ENCODE measurements at regions not wholly inside any gene's neighbourhood (a gene's known extent, or its start where the extent isn't known, plus 50 kb on each side); places are given as distances from the start of the nearest gene placed in this dataset.

- H3K79me2 ChIP-seq (ENCODE audit: control insufficient read depth in 1 of 2, insufficient read depth in 2 of 2, low read length in 2 of 2), result no peaks in the 10 kb centered on the region
- H3K4ac ChIP-seq (replicated peaks; ENCODE audit: insufficient read length, low read depth, low read length), result no peak overlapping the region
- no peak overlapping the region for H3K23ac ChIP-seq (ENCODE audit: insufficient read length)
- no peak overlapping the region for H2BK5ac ChIP-seq (ENCODE audit: low read depth, low read length)
- no peaks in the 10 kb centered on the region for H3K36me3 ChIP-seq (ENCODE audit: control insufficient read depth in 2 of 4, insufficient read depth in 4 of 4, low read length in 3 of 4)
- no peak overlapping the region for H3K56ac ChIP-seq (replicated peaks; ENCODE audit: insufficient read length, low read depth, low read length)
- H3K4me2 ChIP-seq (ENCODE audit: insufficient read depth in 1 of 2, low read depth in 2 of 2, low read length in 2 of 2), result no peak overlapping the region
- no peak overlapping the region for H3K27ac ChIP-seq (ENCODE audit: low read depth, low read length)
- 89% methylated on average over 5 of the region's 5 CpGs; no CpG with 5 or more reads in 1 of the 2 experiments for WGBS, 2 experiments (ENCODE audit: extremely low coverage in 1 of 2, insufficient coverage in 1 of 2, insufficient read length in 1 of 2, insufficient replicate concordance in 2 of 2, low coverage in 1 of 2, low lambda C conversion rate in 2 of 2, missing lambda C conversion rate in 1 of 2)
- H2BK15ac ChIP-seq (ENCODE audit: low read length), result no peak overlapping the region
- no peak for DNase-seq (ENCODE audit: low read depth in 1 of 2, low spot score in 2 of 2)
- CTCF ChIA-PET (ENCODE audit: partially characterized antibody), result no interaction called here
- H3K23me2 ChIP-seq (ENCODE audit: low read depth, low read length), result no peaks in the 10 kb centered on the region
- H3K4me3 ChIP-seq (ENCODE audit: extremely low read depth in 1 of 4, insufficient read depth in 2 of 4, low read depth in 3 of 4, low read length in 4 of 4), result no peak overlapping the region
- no peak overlapping the region for H4K5ac ChIP-seq (ENCODE audit: insufficient read length, low read depth, low read length)
- no peak overlapping the region for H3K9ac ChIP-seq (replicated peaks in 1 of 4; ENCODE audit: extremely low read depth in 1 of 4, low read depth in 3 of 4, low read length in 3 of 4)
- H4K8ac ChIP-seq (ENCODE audit: extremely low read depth, insufficient read depth, low read length), result no peak overlapping the region
- H2AK5ac ChIP-seq (ENCODE audit: low read depth, low read length), result no peak overlapping the region
- POLR2A ChIA-PET (ENCODE audit: partially characterized antibody), result no interaction called here
- no peaks in the 10 kb centered on the region for H3K79me1 ChIP-seq (ENCODE audit: low read depth, low read length)
- H3K14ac ChIP-seq (ENCODE audit: insufficient read length), result no peak overlapping the region
- H2BK120ac ChIP-seq (replicated peaks; ENCODE audit: low read depth, low read length), result no peak overlapping the region
- no peaks in the 10 kb centered on the region for H3K4me1 ChIP-seq (replicated peaks in 1 of 4; ENCODE audit: control insufficient read depth in 3 of 4, insufficient read depth in 4 of 4, low read length in 3 of 4)
- H2AFZ ChIP-seq (ENCODE audit: low read length), result no peak overlapping the region
- no peaks in the 10 kb centered on the region for H3K27me3 ChIP-seq (replicated peaks in 1 of 4; ENCODE audit: control insufficient read depth in 3 of 4, extremely low read depth in 1 of 4, insufficient read depth in 3 of 4, low read length in 3 of 4)
- H3K18ac ChIP-seq (ENCODE audit: extremely low read depth, low read length), result no peak overlapping the region
- H2BK20ac ChIP-seq (ENCODE audit: low read length), result no peak overlapping the region
- no peaks in the 10 kb centered on the region for H4K20me1 ChIP-seq (replicated peaks in 1 of 2; ENCODE audit: control insufficient read depth in 1 of 2, insufficient read depth in 2 of 2, low read length in 2 of 2)
- no peak for FAIRE-seq
- no peaks in the 10 kb centered on the region for H3K9me3 ChIP-seq (ENCODE audit: insufficient read depth in 2 of 2, low read depth in 1 of 2, low read length in 1 of 2)
- H4K91ac ChIP-seq (replicated peaks; ENCODE audit: insufficient read length, low read length), result no peak overlapping the region
- no peak overlapping the region for H2BK12ac ChIP-seq (ENCODE audit: low read depth, low read length)
- no peak for TF ChIP-seq NANOG (IDR thresholded peaks at IDR 0.05; ENCODE audit: insufficient read depth, low read depth, low read length, poor library complexity, severe bottlenecking)
- TF ChIP-seq CTCF (IDR thresholded peaks at IDR 0.05; ENCODE audit: control extremely low read depth in 1 of 3, insufficient read depth in 1 of 3, low read depth in 1 of 3, low read length in 3 of 3), result no peak
- no peak for TF ChIP-seq GABPA (IDR thresholded peaks at IDR 0.05; ENCODE audit: borderline replicate concordance, insufficient read depth, low read length)
- no peak for TF ChIP-seq HDAC2 (IDR thresholded peaks at IDR 0.05; ENCODE audit: borderline replicate concordance in 1 of 2, low read depth in 2 of 2, low read length in 2 of 2)
- TF ChIP-seq SP4 (IDR thresholded peaks at IDR 0.05; ENCODE audit: low read length), result no peak
- TF ChIP-seq TEAD4 (IDR thresholded peaks at IDR 0.05; ENCODE audit: low read depth, low read length), result no peak
- no peak for TF ChIP-seq RNF2 (IDR thresholded peaks at IDR 0.05; ENCODE audit: borderline replicate concordance, low read depth, low read length, missing control alignments, poor library complexity, severe bottlenecking)
- TF ChIP-seq CTBP2 (IDR thresholded peaks at IDR 0.05; ENCODE audit: borderline replicate concordance, insufficient read depth, insufficient read length, low read length), result no peak
- TF ChIP-seq FOSL1 (IDR thresholded peaks at IDR 0.05; ENCODE audit: insufficient read depth, low read depth, low read length), result no peak
- no peak for TF ChIP-seq SIX5 (IDR thresholded peaks at IDR 0.05; ENCODE audit: low read depth, low read length)
- no peak for TF ChIP-seq MAX (IDR thresholded peaks at IDR 0.05)
Observed at GRCh38 chr21:21767276-21767675, 769.1 kb downstream of the NCAM2 start.

Measured in H1 (cell line).